ENCODE measurements at regions not wholly inside any gene's neighbourhood (a gene's known extent, or its start where the extent isn't known, plus 50 kb on each side); places are given as distances from the start of the nearest gene placed in this dataset.

GRCh38 chr12:28865776-28866175, 283.3 kb upstream of the FAR2 start:
- TF ChIP-seq POLR2A (IDR thresholded peaks at IDR 0.05): no peak
- no peak for TF ChIP-seq CTCF (IDR thresholded peaks at IDR 0.05)
